Trophoblast cell (in vitro differentiated cells and primary cell): ENCODE measurements at regions not wholly inside any gene's neighbourhood (a gene's known extent, or its start where the extent isn't known, plus 50 kb on each side); places are given as distances from the start of the nearest gene placed in this dataset.

Experiments
- DNase-seq, 2 donors: peaks; one replicate each; pipeline ENCODE4 v3.0.0-alpha.2; 2016
- H2AFZ ChIP-seq: 2 replicates; pipeline ENCODE4 v1.6.1; 2013; ENCODE audit warnings: low read length, moderate library complexity, mild to moderate bottlenecking; ENCODE audit not compliant: insufficient read depth, poor library complexity
- H2AK5ac ChIP-seq: 2 replicates; pipeline ENCODE4 v1.6.1; 2013; ENCODE audit warnings: mild to moderate bottlenecking, low read length
- H2BK120ac ChIP-seq: 2 replicates; pipeline ENCODE4 v1.6.1; 2013; ENCODE audit warnings: low read length, mild to moderate bottlenecking, moderate library complexity; ENCODE audit not compliant: insufficient read depth, poor library complexity
- H2BK12ac ChIP-seq: 2 replicates; pipeline ENCODE4 v1.6.1; 2013; ENCODE audit warnings: mild to moderate bottlenecking, low read length, moderate library complexity
- H2BK5ac ChIP-seq: 2 replicates; pipeline ENCODE4 v1.6.1; 2013; ENCODE audit warnings: low read length, low read depth, moderate library complexity, mild to moderate bottlenecking; ENCODE audit not compliant: poor library complexity
- H3K14ac ChIP-seq: 2 replicates; pipeline ENCODE4 v1.6.1; 2013; ENCODE audit warnings: mild to moderate bottlenecking, low read length
- H3K18ac ChIP-seq: 2 replicates; pipeline ENCODE4 v1.6.1; 2013; ENCODE audit warnings: mild to moderate bottlenecking, low read length
- H3K23ac ChIP-seq: 2 replicates; pipeline ENCODE4 v1.6.1; 2013; ENCODE audit warnings: low read length
- H3K27ac ChIP-seq: 2 replicates; pipeline ENCODE4 v1.5.1; 2013; ENCODE audit warnings: low read depth, mild to moderate bottlenecking, inconsistent platforms, low read length, moderate library complexity
- H3K27me3 ChIP-seq: 2 replicates; pipeline ENCODE4 v1.6.1; 2013; ENCODE audit warnings: inconsistent platforms, mild to moderate bottlenecking, low read length, moderate library complexity; ENCODE audit not compliant: insufficient read depth
- H3K36me3 ChIP-seq, 2 experiments: 1 replicate in 1 of 2; 2 replicates in 1 of 2; pipeline ENCODE4 v1.6.1; 2013; ENCODE audit warnings: low read length in 2 of 2, mild to moderate bottlenecking in 2 of 2, moderate library complexity in 1 of 2; ENCODE audit not compliant: insufficient read depth in 2 of 2, control insufficient read depth in 1 of 2
- H3K4ac ChIP-seq: 2 replicates; pipeline ENCODE4 v1.6.1; 2013; ENCODE audit warnings: low read depth, mild to moderate bottlenecking, low read length, moderate library complexity
- H3K4me1 ChIP-seq, 2 experiments: 1 replicate in 1 of 2; 2 replicates in 1 of 2; pipeline ENCODE4 v1.6.1; 2013; ENCODE audit warnings: low read length in 2 of 2, mild to moderate bottlenecking in 2 of 2, moderate library complexity in 1 of 2; ENCODE audit not compliant: insufficient read depth in 2 of 2, control insufficient read depth in 1 of 2
- H3K4me2 ChIP-seq: 2 replicates; pipeline ENCODE4 v1.6.1; 2013; ENCODE audit warnings: inconsistent platforms, mild to moderate bottlenecking, low read length, moderate library complexity
- H3K4me3 ChIP-seq: 2 replicates; pipeline ENCODE4 v1.5.1; 2013; ENCODE audit warnings: mild to moderate bottlenecking, low read depth, low read length, inconsistent platforms
- H3K79me1 ChIP-seq: one replicate; pipeline ENCODE4 v1.6.1; 2013; ENCODE audit warnings: low read length
- H3K79me2 ChIP-seq: 2 replicates; pipeline ENCODE4 v1.6.1; 2013; ENCODE audit warnings: low read length, mild to moderate bottlenecking; ENCODE audit not compliant: control insufficient read depth, insufficient read depth, poor library complexity
- H3K9ac ChIP-seq: 2 replicates; pipeline ENCODE4 v1.6.1; 2013; ENCODE audit warnings: mild to moderate bottlenecking, low read length
- H3K9me3 ChIP-seq: 2 replicates; pipeline ENCODE4 v1.6.1; 2013; ENCODE audit warnings: low read depth, mild to moderate bottlenecking, control low read depth, inconsistent platforms, low read length; ENCODE audit not compliant: insufficient read depth
- H4K12ac ChIP-seq: 2 replicates; pipeline ENCODE4 v1.6.1; 2013; ENCODE audit warnings: low read depth, mild to moderate bottlenecking, low read length, moderate library complexity
- H4K8ac ChIP-seq: 2 replicates; pipeline ENCODE4 v1.6.1; 2013; ENCODE audit warnings: low read depth, mild to moderate bottlenecking, low read length, moderate library complexity
- H4K91ac ChIP-seq: one replicate; pipeline ENCODE4 v1.6.1; 2013; ENCODE audit warnings: low read depth, mild to moderate bottlenecking, low read length, moderate library complexity
- WGBS: extraction: QIAGEN DNeasy Blood & Tissue Kit; methylation state at CpG from one replicate; pipeline ENCODE4 v1.1.7; 2013; ENCODE audit warnings: missing lambda C conversion rate; ENCODE audit not compliant: insufficient read length, insufficient coverage; ENCODE audit errors: extremely low coverage; 5-methylcytosine and 5-hydroxymethylcytosine counted together

DNA sequence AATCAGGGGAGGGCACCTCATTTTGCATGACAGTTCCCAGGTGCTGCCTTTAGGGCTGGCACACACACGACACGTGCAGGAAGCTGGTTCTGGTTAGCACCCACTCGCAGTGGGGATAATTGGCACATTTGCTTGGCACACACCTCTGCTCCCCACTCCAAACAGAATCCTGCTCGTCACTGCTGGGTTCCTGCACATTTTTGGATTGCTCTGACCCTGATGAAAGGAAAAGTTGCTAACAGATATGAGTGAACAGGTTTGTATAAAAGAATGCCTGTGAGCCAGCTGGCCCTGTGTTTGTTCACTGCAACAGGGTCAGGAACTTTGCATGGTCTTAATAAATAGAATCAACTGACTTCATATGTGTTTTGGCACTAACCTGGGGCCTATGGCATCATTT is 1500.4 kb downstream of the EFNB2 start:
- no peak overlapping the region for H3K4ac ChIP-seq
- DNase-seq: no peak
- H3K27me3 ChIP-seq: no peaks in the 10 kb centered on the region
- no peak overlapping the region for H2AK5ac ChIP-seq
- H3K4me3 ChIP-seq: no peak overlapping the region
- no peaks in the 10 kb centered on the region for H3K79me2 ChIP-seq
- H2AFZ ChIP-seq: no peak overlapping the region
- H3K79me1 ChIP-seq: no peaks in the 10 kb centered on the region
- no peak overlapping the region for H4K8ac ChIP-seq
- H3K36me3 ChIP-seq: no peaks in the 10 kb centered on the region
- WGBS: no CpG with 5 or more reads among the region's 4 CpGs
- no peak overlapping the region for H3K9ac ChIP-seq
- H3K4me2 ChIP-seq: no peak overlapping the region
- no peak overlapping the region for H2BK120ac ChIP-seq
- no peak overlapping the region for H4K12ac ChIP-seq
- no peak overlapping the region for H3K18ac ChIP-seq
- no peaks in the 10 kb centered on the region for H3K9me3 ChIP-seq
- H2BK5ac ChIP-seq: no peak overlapping the region
- H2BK12ac ChIP-seq: no peak overlapping the region
- H3K23ac ChIP-seq: no peak overlapping the region
- no peak overlapping the region for H4K91ac ChIP-seq
- H3K4me1 ChIP-seq: no peaks in the 10 kb centered on the region
- no peak overlapping the region for H3K27ac ChIP-seq
- H3K14ac ChIP-seq: no peak overlapping the region

GRCh38 chr13:105033999-105034398 is 1501.5 kb downstream of the EFNB2 start:
- Histone ChIP-seq H3K27ac (no peak overlapping the region), H3K23ac (no peak overlapping the region), H3K9me3 (no peaks in the 10 kb centered on the region), H3K79me2 (no peaks in the 10 kb centered on the region), H3K79me1 (no peaks in the 10 kb centered on the region), H3K4me1 (no peaks in the 10 kb centered on the region), H2BK12ac (no peak overlapping the region), H2BK120ac (no peak overlapping the region), H3K4ac (no peak overlapping the region), H3K4me3 (no peak overlapping the region), H3K4me2 (no peak overlapping the region), H4K8ac (no peak overlapping the region), H3K14ac (no peak overlapping the region), H3K36me3 (no peaks in the 10 kb centered on the region), H2AFZ (no peak overlapping the region), H3K27me3 (no peaks in the 10 kb centered on the region), H3K9ac (no peak overlapping the region), H3K18ac (no peak overlapping the region), H2AK5ac (no peak overlapping the region), H4K12ac (no peak overlapping the region), H2BK5ac (no peak overlapping the region), H4K91ac (no peak overlapping the region)
- no CpG with 5 or more reads among the region's 2 CpGs for WGBS
- DNase-seq: no peak

DNA sequence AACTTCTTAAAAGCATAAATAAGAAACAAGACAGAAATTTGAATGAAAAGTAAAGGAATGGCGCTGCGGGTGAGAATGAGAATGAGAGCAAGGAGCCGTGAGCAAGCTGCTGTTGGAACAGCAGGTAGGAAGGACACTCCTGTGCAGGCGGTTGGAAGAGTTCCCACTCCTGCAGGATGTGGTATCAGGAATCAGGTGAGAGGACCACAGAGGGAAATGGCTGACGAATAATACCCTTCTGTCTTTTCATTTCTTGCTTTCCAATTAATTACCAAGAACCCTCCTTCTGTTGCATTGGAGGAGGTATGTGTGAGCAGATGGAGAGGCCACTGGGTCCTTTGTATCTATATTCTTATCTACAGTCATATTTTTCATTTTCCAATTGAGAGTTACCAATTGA is 1504.2 kb downstream of the EFNB2 start:
- Histone ChIP-seq H3K4me3 (no peak overlapping the region), H3K4me1 (no peaks in the 10 kb centered on the region), H3K79me2 (no peaks in the 10 kb centered on the region), H3K4ac (no peak overlapping the region), H3K27me3 (no peaks in the 10 kb centered on the region), H3K9ac (no peak overlapping the region), H4K12ac (no peak overlapping the region), H3K79me1 (no peaks in the 10 kb centered on the region), H3K27ac (no peak overlapping the region), H2AK5ac (no peak overlapping the region), H2BK5ac (no peak overlapping the region), H3K4me2 (no peak overlapping the region), H3K23ac (no peak overlapping the region), H2AFZ (no peak overlapping the region), H3K18ac (no peak overlapping the region), H4K8ac (no peak overlapping the region), H3K36me3 (no peaks in the 10 kb centered on the region), H2BK12ac (no peak overlapping the region), H4K91ac (no peak overlapping the region), H3K9me3 (no peaks in the 10 kb centered on the region), H3K14ac (no peak overlapping the region), H2BK120ac (no peak overlapping the region)
- DNase-seq: no peak
- WGBS: no CpG with 5 or more reads among the region's 5 CpGs

- Histone ChIP-seq H2BK120ac (no peak overlapping the region), H4K12ac (no peak overlapping the region), H3K9me3 (no peaks in the 10 kb centered on the region), H3K27ac (no peak overlapping the region), H3K4ac (no peak overlapping the region), H4K91ac (no peak overlapping the region), H3K18ac (no peak overlapping the region), H2AFZ (no peak overlapping the region), H3K9ac (no peak overlapping the region), H3K36me3 (no peaks in the 10 kb centered on the region), H2BK12ac (no peak overlapping the region), H3K79me2 (no peaks in the 10 kb centered on the region), H2AK5ac (no peak overlapping the region), H3K14ac (no peak overlapping the region), H4K8ac (no peak overlapping the region), H3K23ac (no peak overlapping the region), H3K4me3 (no peak overlapping the region), H3K4me2 (no peak overlapping the region), H3K4me1 (no peaks in the 10 kb centered on the region), H2BK5ac (no peak overlapping the region), H3K27me3 (no peaks in the 10 kb centered on the region), H3K79me1 (no peaks in the 10 kb centered on the region)
- DNase-seq: no peak
- no CpG with 5 or more reads among the region's 3 CpGs for WGBS
Observed at GRCh38 chr13:105030851-105031250, 1504.6 kb downstream of the EFNB2 start.
